ENCODE measurements at regions not wholly inside any gene's neighbourhood (a gene's known extent, or its start where the extent isn't known, plus 50 kb on each side); places are given as distances from the start of the nearest gene placed in this dataset.
A peak's percentile ranks its signal among the peaks of the same experiment; 100 is the strongest.

GRCh38 chr3:180325533-180325932 is 276.4 kb upstream of the TTC14 start:
- CTCF ChIA-PET, result interaction anchor here (1.4 kb wide), 1 partner anchor 23 kb away, joined by 3 read pairs; no protein-coding TSS in a partner anchor
- DNase-seq (ENCODE audit: extremely low spot score), result no peak
- POLR2A ChIA-PET, result no interaction called here
- no peak for TF ChIP-seq CTCF (IDR thresholded peaks at IDR 0.05; ENCODE audit: control extremely low read depth, extremely low read depth, low read depth, missing control alignments)

- no peak for DNase-seq (ENCODE audit: extremely low spot score)
- POLR2A ChIA-PET, result no interaction called here
- TF ChIP-seq CTCF (IDR thresholded peaks at IDR 0.05; ENCODE audit: control extremely low read depth, extremely low read depth, low read depth, missing control alignments), result no peak
- CTCF ChIA-PET, result interaction anchor here (1.4 kb wide), 1 partner anchor 23 kb away, joined by 3 read pairs; no protein-coding TSS in a partner anchor
These were observed 276.0 kb upstream of the TTC14 start for GRCh38 chr3:180325958-180326357.

GRCh38 chr3:180329187-180329586 is 272.8 kb upstream of the TTC14 start:
- POLR2A ChIA-PET, result no interaction called here
- peak; percentile 9 for TF ChIP-seq CTCF (IDR thresholded peaks at IDR 0.05; ENCODE audit: control extremely low read depth, extremely low read depth, low read depth, missing control alignments)
- DNase-seq (ENCODE audit: extremely low spot score), result peak; percentile 36
- CTCF ChIA-PET, result interaction anchor here (1.0 kb wide), 1 partner anchor 23 kb away, joined by 3 read pairs; no protein-coding TSS in a partner anchor

- POLR2A ChIA-PET, result no interaction called here
- no peak for DNase-seq (ENCODE audit: extremely low spot score)
- CTCF ChIA-PET, result interaction anchor here (1.0 to 2.2 kb wide), 3 partner anchors 8 to 24 kb away, joined by 3 to 8 read pairs (median 3); no protein-coding TSS in a partner anchor
- no peak for TF ChIP-seq CTCF (IDR thresholded peaks at IDR 0.05; ENCODE audit: control extremely low read depth, extremely low read depth, low read depth, missing control alignments)
These were observed 272.1 kb upstream of the TTC14 start for GRCh38 chr3:180329847-180330246.

- ChIA-PET POLR2A (no interaction called here), CTCF (interaction anchor here (1.0 to 2.2 kb wide), 3 partner anchors 9 to 25 kb away, joined by 3 to 8 read pairs (median 3); no protein-coding TSS in a partner anchor)
- no peak for DNase-seq (ENCODE audit: extremely low spot score)
- no peak for TF ChIP-seq CTCF (IDR thresholded peaks at IDR 0.05; ENCODE audit: control extremely low read depth, extremely low read depth, low read depth, missing control alignments)
These were observed 271.5 kb upstream of the TTC14 start for GRCh38 chr3:180330440-180330839.

- no peak for TF ChIP-seq CTCF (IDR thresholded peaks at IDR 0.05; ENCODE audit: control extremely low read depth, extremely low read depth, low read depth, missing control alignments)
- ChIA-PET POLR2A (no interaction called here), CTCF (no interaction called here)
- peak; percentile 15 for DNase-seq (ENCODE audit: extremely low spot score)
These were observed 269.4 kb upstream of the TTC14 start for GRCh38 chr3:180332608-180333007.

Measured in GM10248 (cell line).